Esophagus muscularis mucosa (tissue), 4 donors: ENCODE measurements at regions not wholly inside any gene's neighbourhood (a gene's known extent, or its start where the extent isn't known, plus 50 kb on each side); places are given as distances from the start of the nearest gene placed in this dataset.

ENCODE experiments used
- CTCF ChIP-seq, 3 experiments: fragments of 200-600 bp in 2 of 3; fragments of 450-650 bp in 1 of 3; sonication (generic) in 2 of 3; IDR thresholded peaks; one replicate each; pipeline ENCODE4 v1.5.1; 2017 to 2019; ENCODE audit warnings: antibody characterized with exemption in 3 of 3, mild to moderate bottlenecking in 2 of 3, moderate library complexity in 1 of 3
- EP300 ChIP-seq: sonication (generic); formaldehyde crosslinking; IDR thresholded peaks from one replicate; pipeline ENCODE4 v1.6.1; 2017; ENCODE audit warnings: antibody characterized with exemption
- POLR2A ChIP-seq: fragments of 450-650 bp; IDR thresholded peaks from one replicate; pipeline ENCODE4 v1.6.1; 2017; ENCODE audit warnings: antibody characterized with exemption, moderate library complexity, mild to moderate bottlenecking, low read depth
- POLR2AphosphoS5 ChIP-seq, 2 donors: sonication (generic); formaldehyde crosslinking; IDR thresholded peaks; one replicate each; pipeline ENCODE4 v1.6.1; 2017; ENCODE audit warnings: antibody characterized with exemption in 2 of 2

GRCh38 chr9:90368241-90368640 is 274.4 kb downstream of the DIRAS2 start:
- no peak for TF ChIP-seq CTCF (IDR thresholded peaks at IDR 0.05)
- TF ChIP-seq POLR2A: no peak
- TF ChIP-seq EP300: no peak
- TF ChIP-seq POLR2AphosphoS5 (IDR thresholded peaks at IDR 0.05): no peak
